Fibroblast of lung (primary cell): ENCODE measurements at regions not wholly inside any gene's neighbourhood (a gene's known extent, or its start where the extent isn't known, plus 50 kb on each side); places are given as distances from the start of the nearest gene placed in this dataset.

ENCODE experiments used
- DNase-seq, 2 donors: peaks; one replicate each; pipeline versions ENCODE4 v3.0.0 to v3.0.0-alpha.2; 2010; ENCODE audit warnings: low read depth in 2 of 2
- H2AFZ ChIP-seq: 2 replicates; pipeline ENCODE4 v1.5.1; 2012; ENCODE audit warnings: low read length, control low read depth, inconsistent platforms
- H3K27ac ChIP-seq: 2 replicates; pipeline ENCODE4 v1.5.1; 2011; ENCODE audit warnings: low read length, control low read depth; ENCODE audit not compliant: insufficient read depth
- H3K27me3 ChIP-seq: 2 replicates; pipeline ENCODE4 v1.5.1; 2011; ENCODE audit warnings: mild to moderate bottlenecking, low read length; ENCODE audit not compliant: control insufficient read depth, insufficient read depth
- H3K36me3 ChIP-seq: 2 replicates; pipeline ENCODE4 v1.5.1; 2011; ENCODE audit warnings: low read length; ENCODE audit not compliant: control insufficient read depth, insufficient read depth
- H3K4me1 ChIP-seq: 2 replicates; pipeline ENCODE4 v1.5.1; 2011; ENCODE audit warnings: low read length; ENCODE audit not compliant: control insufficient read depth, insufficient read depth; ENCODE audit errors: extremely low read depth
- H3K4me2 ChIP-seq: 2 replicates; pipeline ENCODE4 v1.5.1; 2011; ENCODE audit warnings: low read length, control low read depth; ENCODE audit not compliant: insufficient read depth; ENCODE audit errors: extremely low read depth
- H3K4me3 ChIP-seq, 4 experiments: fragments of 200-600 bp in 1 of 4; sonication (generic) in 1 of 4; replicated peaks in 1 of 4; 2 replicates each; pipeline ENCODE4 v1.5.1; 2011 to 2016; ENCODE audit warnings: low read length in 4 of 4, low read depth in 3 of 4, mild to moderate bottlenecking in 3 of 4, control low read depth in 2 of 4, inconsistent platforms in 1 of 4, mixed read lengths in 1 of 4; ENCODE audit not compliant: insufficient read depth in 1 of 4; ENCODE audit errors: control extremely low read depth in 1 of 4
- H3K79me2 ChIP-seq: 2 replicates; pipeline ENCODE4 v1.5.1; 2012; ENCODE audit warnings: mild to moderate bottlenecking, low read length, inconsistent platforms; ENCODE audit not compliant: control insufficient read depth, insufficient read depth
- H3K9ac ChIP-seq: 2 replicates; pipeline ENCODE4 v1.5.1; 2011; ENCODE audit warnings: mild to moderate bottlenecking, low read length, control low read depth; ENCODE audit not compliant: insufficient read depth
- H3K9me3 ChIP-seq: 2 replicates; pipeline ENCODE4 v1.5.1; 2012; ENCODE audit warnings: low read depth, low read length; ENCODE audit not compliant: control insufficient read depth, insufficient read depth
- H4K20me1 ChIP-seq: 2 replicates; pipeline ENCODE4 v1.5.1; 2011; ENCODE audit warnings: low read length; ENCODE audit not compliant: control insufficient read depth, insufficient read depth; ENCODE audit errors: extremely low read depth
- EZH2 ChIP-seq: IDR thresholded peaks from 2 replicates; pipeline ENCODE4 v1.5.1; 2012; ENCODE audit warnings: low read length, control low read depth, mild to moderate bottlenecking; ENCODE audit errors: missing control alignments
- TF ChIP-seq, protein P1 (sequence below), 2 donors: IDR thresholded peaks in 1 of 2; conservative IDR thresholded peaks in 1 of 2; 1 replicate in 1 of 2; 2 replicates in 1 of 2; pipeline ENCODE4 v1.5.1; 2011 to 2012; ENCODE audit warnings: low read length in 2 of 2, control low read depth in 1 of 2, inconsistent platforms in 1 of 2, low read depth in 1 of 2, mild to moderate bottlenecking in 1 of 2

GRCh38 chr15:53331328-53332190 lies 427.9 kb downstream of the WDR72 start:
- H3K79me2 ChIP-seq = no peaks in the 10 kb centered on the region
- H2AFZ ChIP-seq = no peak overlapping the region
- no peak overlapping the region for H3K4me3 ChIP-seq
- H3K27me3 ChIP-seq = no peaks in the 10 kb centered on the region
- DNase-seq = no peak
- TF ChIP-seq, protein P1, sequence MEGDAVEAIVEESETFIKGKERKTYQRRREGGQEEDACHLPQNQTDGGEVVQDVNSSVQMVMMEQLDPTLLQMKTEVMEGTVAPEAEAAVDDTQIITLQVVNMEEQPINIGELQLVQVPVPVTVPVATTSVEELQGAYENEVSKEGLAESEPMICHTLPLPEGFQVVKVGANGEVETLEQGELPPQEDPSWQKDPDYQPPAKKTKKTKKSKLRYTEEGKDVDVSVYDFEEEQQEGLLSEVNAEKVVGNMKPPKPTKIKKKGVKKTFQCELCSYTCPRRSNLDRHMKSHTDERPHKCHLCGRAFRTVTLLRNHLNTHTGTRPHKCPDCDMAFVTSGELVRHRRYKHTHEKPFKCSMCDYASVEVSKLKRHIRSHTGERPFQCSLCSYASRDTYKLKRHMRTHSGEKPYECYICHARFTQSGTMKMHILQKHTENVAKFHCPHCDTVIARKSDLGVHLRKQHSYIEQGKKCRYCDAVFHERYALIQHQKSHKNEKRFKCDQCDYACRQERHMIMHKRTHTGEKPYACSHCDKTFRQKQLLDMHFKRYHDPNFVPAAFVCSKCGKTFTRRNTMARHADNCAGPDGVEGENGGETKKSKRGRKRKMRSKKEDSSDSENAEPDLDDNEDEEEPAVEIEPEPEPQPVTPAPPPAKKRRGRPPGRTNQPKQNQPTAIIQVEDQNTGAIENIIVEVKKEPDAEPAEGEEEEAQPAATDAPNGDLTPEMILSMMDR (conservative IDR thresholded peaks at IDR 0.05 in 1 of 2, IDR thresholded peaks at IDR 0.05 in 1 of 2; ENCODE audit: low read depth in 1 of 2, low read length in 2 of 2) = no peak
- TF ChIP-seq EZH2 = no peak
- H3K36me3 ChIP-seq = no peaks in the 10 kb centered on the region
- no peaks in the 10 kb centered on the region for H4K20me1 ChIP-seq
- H3K4me1 ChIP-seq = no peaks in the 10 kb centered on the region
- no peak overlapping the region for H3K4me2 ChIP-seq
- H3K9ac ChIP-seq = no peak overlapping the region
- no peaks in the 10 kb centered on the region for H3K9me3 ChIP-seq
- H3K27ac ChIP-seq = no peak overlapping the region

DNA sequence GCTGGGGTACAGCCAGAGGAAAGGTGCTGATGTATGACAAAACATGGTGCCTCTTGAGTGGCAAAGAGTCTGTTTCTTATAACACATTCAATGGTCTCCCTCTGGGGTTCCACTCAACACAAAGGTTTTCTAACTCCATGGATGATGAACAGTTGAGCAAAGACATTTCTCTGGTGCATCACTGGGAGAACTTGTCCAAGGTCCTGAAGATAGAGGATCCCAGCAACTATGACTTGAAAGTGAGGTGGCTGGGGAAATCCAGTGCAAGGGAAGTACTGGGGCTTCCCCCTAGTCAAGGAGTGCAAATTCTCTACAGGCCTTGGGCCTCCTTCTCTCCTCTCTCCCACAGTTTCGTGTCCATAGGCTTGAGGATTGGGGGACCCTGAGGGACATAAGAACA lies 431.1 kb downstream of the WDR72 start:
- Histone ChIP-seq H3K4me2 (no peak overlapping the region), H3K9me3 (no peaks in the 10 kb centered on the region), H3K27me3 (no peaks in the 10 kb centered on the region), H2AFZ (no peak overlapping the region), H3K36me3 (no peaks in the 10 kb centered on the region), H3K9ac (no peak overlapping the region), H4K20me1 (no peaks in the 10 kb centered on the region), H3K27ac (no peak overlapping the region), H3K4me3 (no peak overlapping the region), H3K4me1 (no peaks in the 10 kb centered on the region), H3K79me2 (no peaks in the 10 kb centered on the region)
- DNase-seq = no peak
- TF ChIP-seq, protein P1 (conservative IDR thresholded peaks at IDR 0.05 in 1 of 2, IDR thresholded peaks at IDR 0.05 in 1 of 2; ENCODE audit: low read depth in 1 of 2, low read length in 2 of 2) = no peak
- no peak for TF ChIP-seq EZH2

DNA sequence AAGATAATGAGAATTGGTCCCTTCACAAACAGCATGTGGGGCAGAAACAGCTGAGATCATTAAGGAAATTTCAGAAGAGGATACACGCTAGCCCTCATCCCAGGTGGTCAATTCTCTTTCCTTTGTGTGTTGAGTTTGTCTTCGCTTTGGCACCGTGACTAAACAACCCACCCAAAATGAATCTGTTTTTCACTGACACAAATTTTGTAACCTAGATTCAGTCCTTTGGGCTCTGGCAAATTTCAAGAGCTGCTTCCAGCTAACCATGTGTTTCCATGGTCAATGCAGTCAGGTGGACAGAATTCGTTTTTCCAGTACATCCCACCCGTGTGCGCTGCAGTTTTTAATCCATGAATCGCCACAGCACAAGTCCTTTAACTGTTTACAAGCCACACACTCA lies 435.4 kb downstream of the WDR72 start:
- Histone ChIP-seq H3K79me2 (no peaks in the 10 kb centered on the region), H3K36me3 (no peaks in the 10 kb centered on the region), H3K27me3 (no peaks in the 10 kb centered on the region), H3K4me1 (no peaks in the 10 kb centered on the region), H3K27ac (no peak overlapping the region), H3K4me2 (no peak overlapping the region), H3K9ac (no peak overlapping the region), H3K9me3 (no peaks in the 10 kb centered on the region), H3K4me3 (no peak overlapping the region), H4K20me1 (no peaks in the 10 kb centered on the region), H2AFZ (no peak overlapping the region)
- no peak for DNase-seq
- TF ChIP-seq, protein P1 (conservative IDR thresholded peaks at IDR 0.05 in 1 of 2, IDR thresholded peaks at IDR 0.05 in 1 of 2; ENCODE audit: low read depth in 1 of 2, low read length in 2 of 2) = no peak
- no peak for TF ChIP-seq EZH2
